Liver (tissue), 3 donors: ENCODE measurements at regions not wholly inside any gene's neighbourhood (a gene's known extent, or its start where the extent isn't known, plus 50 kb on each side); places are given as distances from the start of the nearest gene placed in this dataset.

ENCODE experiments used
- ATF3 ChIP-seq: IDR thresholded peaks from 2 replicates; pipeline ENCODE4 v1.6.1; 2016; ENCODE audit warnings: antibody characterized with exemption
- EGR1 ChIP-seq, 2 donors: IDR thresholded peaks; 2 replicates each; pipeline ENCODE4 v1.6.1; 2016 to 2018; ENCODE audit warnings: antibody characterized with exemption in 2 of 2, low read depth in 2 of 2
- FOXA1 ChIP-seq: IDR thresholded peaks from 2 replicates; pipeline ENCODE4 v1.6.1; 2016; ENCODE audit warnings: antibody characterized with exemption
- GABPA ChIP-seq, 2 donors: IDR thresholded peaks in 1 of 2; conservative IDR thresholded peaks in 1 of 2; 2 replicates each; pipeline ENCODE4 v1.6.1; 2016; ENCODE audit warnings: antibody characterized with exemption in 2 of 2, mild to moderate bottlenecking in 1 of 2, moderate library complexity in 1 of 2
- HNF4G ChIP-seq: IDR thresholded peaks from 2 replicates; pipeline ENCODE4 v1.6.1; 2016; ENCODE audit warnings: antibody characterized with exemption
- JUND ChIP-seq, 2 donors: IDR thresholded peaks; 2 replicates each; pipeline ENCODE4 v1.6.1; 2016; ENCODE audit warnings: antibody characterized with exemption in 2 of 2
- MAX ChIP-seq: IDR thresholded peaks from 2 replicates; pipeline ENCODE4 v1.6.1; 2016; ENCODE audit warnings: antibody characterized with exemption
- REST ChIP-seq: IDR thresholded peaks from 2 replicates; pipeline ENCODE4 v1.6.1; 2016; ENCODE audit warnings: antibody characterized with exemption, mild to moderate bottlenecking
- RXRA ChIP-seq, 2 donors: IDR thresholded peaks; 2 replicates each; pipeline ENCODE4 v1.6.1; 2017 to 2018; ENCODE audit warnings: antibody characterized with exemption in 2 of 2, mild to moderate bottlenecking in 1 of 2
- SP1 ChIP-seq: IDR thresholded peaks from 2 replicates; pipeline ENCODE4 v1.6.1; 2018; ENCODE audit warnings: antibody characterized with exemption, mild to moderate bottlenecking
- TAF1 ChIP-seq: conservative IDR thresholded peaks from 2 replicates; pipeline ENCODE4 v1.6.1; 2016; ENCODE audit warnings: antibody characterized with exemption, mild to moderate bottlenecking
- YY1 ChIP-seq: IDR thresholded peaks from 2 replicates; pipeline ENCODE4 v1.6.1; 2016; ENCODE audit warnings: antibody characterized with exemption, mild to moderate bottlenecking
- TF ChIP-seq, protein P1 (sequence below): fragments of 150-350 bp; IDR thresholded peaks from 2 replicates; pipeline ENCODE4 v1.5.1; 2017; ENCODE audit warnings: improper control_type of control experiment, low read depth, low read length; ENCODE audit not compliant: missing input control
- TF ChIP-seq, protein P2 (sequence below): IDR thresholded peaks from 2 replicates; pipeline ENCODE4 v1.6.1; 2016; ENCODE audit warnings: antibody characterized with exemption
- donor health status: healthy.
- donor health status: healthy.

DNA sequence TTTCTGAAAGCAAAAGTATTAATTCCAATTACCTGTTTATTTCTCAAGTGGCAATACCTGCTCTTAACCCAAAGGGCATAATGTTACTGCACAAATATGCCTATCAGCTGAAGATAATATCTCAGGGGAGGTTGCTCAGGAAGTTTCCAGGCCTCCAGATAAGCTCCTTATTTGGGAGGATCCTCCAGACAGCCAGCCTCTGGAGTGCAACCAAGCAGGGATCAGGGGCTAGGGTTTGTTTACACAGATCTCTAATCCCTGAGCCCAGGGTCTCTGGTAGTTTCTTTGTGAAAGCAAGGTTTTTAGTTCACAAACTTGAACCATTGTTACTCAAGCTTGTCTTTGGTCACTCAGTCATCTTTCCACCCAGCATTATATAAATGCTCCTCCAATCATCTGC lies 124.4 kb downstream of the SLC38A4 start:
- TF ChIP-seq MAX (no peak), ATF3 (no peak), RXRA (IDR thresholded peaks at IDR 0.05) (no peak), GABPA (IDR thresholded peaks at IDR 0.05 in 1 of 2, conservative IDR thresholded peaks at IDR 0.05 in 1 of 2) (no peak), FOXA1 (no peak), HNF4G (no peak), YY1 (no peak), EGR1 (IDR thresholded peaks at IDR 0.05; ENCODE audit: low read depth in 2 of 2) (no peak), REST (no peak), TAF1 (no peak), SP1 (no peak), JUND (IDR thresholded peaks at IDR 0.05) (no peak)
- TF ChIP-seq, protein P1, sequence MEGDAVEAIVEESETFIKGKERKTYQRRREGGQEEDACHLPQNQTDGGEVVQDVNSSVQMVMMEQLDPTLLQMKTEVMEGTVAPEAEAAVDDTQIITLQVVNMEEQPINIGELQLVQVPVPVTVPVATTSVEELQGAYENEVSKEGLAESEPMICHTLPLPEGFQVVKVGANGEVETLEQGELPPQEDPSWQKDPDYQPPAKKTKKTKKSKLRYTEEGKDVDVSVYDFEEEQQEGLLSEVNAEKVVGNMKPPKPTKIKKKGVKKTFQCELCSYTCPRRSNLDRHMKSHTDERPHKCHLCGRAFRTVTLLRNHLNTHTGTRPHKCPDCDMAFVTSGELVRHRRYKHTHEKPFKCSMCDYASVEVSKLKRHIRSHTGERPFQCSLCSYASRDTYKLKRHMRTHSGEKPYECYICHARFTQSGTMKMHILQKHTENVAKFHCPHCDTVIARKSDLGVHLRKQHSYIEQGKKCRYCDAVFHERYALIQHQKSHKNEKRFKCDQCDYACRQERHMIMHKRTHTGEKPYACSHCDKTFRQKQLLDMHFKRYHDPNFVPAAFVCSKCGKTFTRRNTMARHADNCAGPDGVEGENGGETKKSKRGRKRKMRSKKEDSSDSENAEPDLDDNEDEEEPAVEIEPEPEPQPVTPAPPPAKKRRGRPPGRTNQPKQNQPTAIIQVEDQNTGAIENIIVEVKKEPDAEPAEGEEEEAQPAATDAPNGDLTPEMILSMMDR, result no peak
- TF ChIP-seq, protein P2, sequence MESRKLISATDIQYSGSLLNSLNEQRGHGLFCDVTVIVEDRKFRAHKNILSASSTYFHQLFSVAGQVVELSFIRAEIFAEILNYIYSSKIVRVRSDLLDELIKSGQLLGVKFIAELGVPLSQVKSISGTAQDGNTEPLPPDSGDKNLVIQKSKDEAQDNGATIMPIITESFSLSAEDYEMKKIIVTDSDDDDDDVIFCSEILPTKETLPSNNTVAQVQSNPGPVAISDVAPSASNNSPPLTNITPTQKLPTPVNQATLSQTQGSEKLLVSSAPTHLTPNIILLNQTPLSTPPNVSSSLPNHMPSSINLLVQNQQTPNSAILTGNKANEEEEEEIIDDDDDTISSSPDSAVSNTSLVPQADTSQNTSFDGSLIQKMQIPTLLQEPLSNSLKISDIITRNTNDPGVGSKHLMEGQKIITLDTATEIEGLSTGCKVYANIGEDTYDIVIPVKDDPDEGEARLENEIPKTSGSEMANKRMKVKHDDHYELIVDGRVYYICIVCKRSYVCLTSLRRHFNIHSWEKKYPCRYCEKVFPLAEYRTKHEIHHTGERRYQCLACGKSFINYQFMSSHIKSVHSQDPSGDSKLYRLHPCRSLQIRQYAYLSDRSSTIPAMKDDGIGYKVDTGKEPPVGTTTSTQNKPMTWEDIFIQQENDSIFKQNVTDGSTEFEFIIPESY, result no peak
